Heart left ventricle (tissue), 16 donors: ENCODE measurements at regions not wholly inside any gene's neighbourhood (a gene's known extent, or its start where the extent isn't known, plus 50 kb on each side); places are given as distances from the start of the nearest gene placed in this dataset.

Experiments used
- ATAC-seq, 4 donors: fragments of 200-7000 bp; cut with Tn5 transposase; one replicate each; pipeline ENCODE4 v1.9.1; 2020 to 2022; ENCODE audit warnings: moderate library complexity in 4 of 4, mild to moderate bottlenecking in 3 of 4, moderate number of reproducible peaks in 1 of 4
- DNase-seq, 5 donors: peaks; one replicate each; pipeline ENCODE4 v3.0.0-alpha.2; 2020
- H3K27ac ChIP-seq, 12 donors: fragments of 200-600 bp; sonication (generic) in 4 of 12; one replicate each; pipeline versions ENCODE4 v1.5.0 to v1.8.0; 2016 to 2022; ENCODE audit warnings: mild to moderate bottlenecking in 2 of 12
- H3K27me3 ChIP-seq, 9 donors: fragments of 200-600 bp; sonication (generic) in 2 of 9; one replicate each; pipeline versions ENCODE4 v1.5.1 to v1.8.0; 2016 to 2022; ENCODE audit warnings: mild to moderate bottlenecking in 3 of 9
- H3K36me3 ChIP-seq, 9 donors: fragments of 200-600 bp; sonication (generic) in 2 of 9; one replicate each; pipeline versions ENCODE4 v1.5.0 to v1.8.0; 2018 to 2022; ENCODE audit warnings: mild to moderate bottlenecking in 2 of 9
- H3K4me1 ChIP-seq, 12 donors: fragments of 200-600 bp; sonication (generic) in 4 of 12; one replicate each; pipeline versions ENCODE4 v1.5.0 to v1.8.0; 2016 to 2022; ENCODE audit warnings: mild to moderate bottlenecking in 3 of 12
- H3K4me3 ChIP-seq, 12 donors: fragments of 200-600 bp; sonication (generic) in 4 of 12; one replicate each; pipeline versions ENCODE4 v1.5.0 to v1.8.0; 2017 to 2022; ENCODE audit warnings: mild to moderate bottlenecking in 9 of 12, moderate library complexity in 4 of 12
- H3K9me3 ChIP-seq, 12 donors: fragments of 200-600 bp; sonication (generic) in 4 of 12; one replicate each; pipeline versions ENCODE4 v1.5.0 to v1.8.0; 2016 to 2022; ENCODE audit warnings: mild to moderate bottlenecking in 1 of 12
- CTCF ChIP-seq, 12 donors: fragments of 200-600 bp; sonication (generic) in 4 of 12; IDR thresholded peaks; one replicate each; pipeline versions ENCODE4 v1.5.0 to v1.8.0; 2018 to 2022; ENCODE audit warnings: antibody characterized with exemption in 12 of 12, mild to moderate bottlenecking in 5 of 12
- POLR2A ChIP-seq, 2 donors: fragments of 450-650 bp; IDR thresholded peaks; one replicate each; pipeline ENCODE4 v1.6.1; 2017; ENCODE audit warnings: antibody characterized with exemption in 2 of 2, mild to moderate bottlenecking in 2 of 2, moderate library complexity in 2 of 2
- WGBS, 4 donors: extraction: QIAGEN DNeasy Blood & Tissue Kit in 2 of 4; methylation state at CpG; one replicate each; pipeline versions ENCODE4 v1.1.5 to v1.1.7; 2013 to 2018; 5-methylcytosine and 5-hydroxymethylcytosine counted together
- intact Hi-C, 10 donors: fragments of 100-400 bp; cut with DNase I; formaldehyde crosslinking; loops; one replicate each; pipeline versions ENCODE4 v1.11.1 to v1.14.2; 2022
- donor health status: ischemic (EF 13 %, LVEDD 7.1; RV severe dilation, severe dysfunction).
- donor health status: healthy with polysubstance abuse.
- donor health status: DM: no; HTN: yes; CAD: no.
- donor health status: DM: no; HTN: no; CAD: no.
- donor health status: ischemic (EF 25% LVEDD 6.9; RV normal size, moderate dysfunction).
- donor health status: ischemic (EF 25% LVEDD 5.7; RV mildly dilated, moderate dysfunction).
- donor health status: healthy.
- donor health status: DM: yes; HTN: yes; CAD: no.
- donor health status: ischemic (EF 35%, LVEDD 5.7; RV mildly dilated, moderate dysfunction).
- donor health status: nonischemic (EF 11% LVEDD 7.7; RV severe dilation, severe dysfunction).
- donor health status: DM: yes; HTN: yes; CAD: no.
- donor health status: PGD.
- donor health status: ischemic (EF 29% LVEDD 5.4; RV normal size, mild dysfunction).
- donor health status: nonischemic (EF 23%, LVEDD 6.1; RV moderate dilation, normal function).

- Histone ChIP-seq H3K36me3 (no peaks in the 10 kb centered on the region), H3K27ac (no peak overlapping the region), H3K27me3 (no peaks in the 10 kb centered on the region), H3K4me1 (peaks cover 0 to 5% (median 0%) of the 10 kb centered on the region in 12 donors), H3K4me3 (no peak overlapping the region), H3K9me3 (no peaks in the 10 kb centered on the region)
- 88 to 92% (median 90%) methylated on average over 7 of the region's 7 CpGs for WGBS, 4 donors
- intact Hi-C loops = no loop called here
- ATAC-seq (no peak), DNase-seq (no peak)
- TF ChIP-seq POLR2A (IDR thresholded peaks at IDR 0.05) (no peak), CTCF (IDR thresholded peaks at IDR 0.05) (no peak)
These were observed 207.6 kb upstream of the SERP2 start for GRCh38 chr13:44165889-44166496.

DNA sequence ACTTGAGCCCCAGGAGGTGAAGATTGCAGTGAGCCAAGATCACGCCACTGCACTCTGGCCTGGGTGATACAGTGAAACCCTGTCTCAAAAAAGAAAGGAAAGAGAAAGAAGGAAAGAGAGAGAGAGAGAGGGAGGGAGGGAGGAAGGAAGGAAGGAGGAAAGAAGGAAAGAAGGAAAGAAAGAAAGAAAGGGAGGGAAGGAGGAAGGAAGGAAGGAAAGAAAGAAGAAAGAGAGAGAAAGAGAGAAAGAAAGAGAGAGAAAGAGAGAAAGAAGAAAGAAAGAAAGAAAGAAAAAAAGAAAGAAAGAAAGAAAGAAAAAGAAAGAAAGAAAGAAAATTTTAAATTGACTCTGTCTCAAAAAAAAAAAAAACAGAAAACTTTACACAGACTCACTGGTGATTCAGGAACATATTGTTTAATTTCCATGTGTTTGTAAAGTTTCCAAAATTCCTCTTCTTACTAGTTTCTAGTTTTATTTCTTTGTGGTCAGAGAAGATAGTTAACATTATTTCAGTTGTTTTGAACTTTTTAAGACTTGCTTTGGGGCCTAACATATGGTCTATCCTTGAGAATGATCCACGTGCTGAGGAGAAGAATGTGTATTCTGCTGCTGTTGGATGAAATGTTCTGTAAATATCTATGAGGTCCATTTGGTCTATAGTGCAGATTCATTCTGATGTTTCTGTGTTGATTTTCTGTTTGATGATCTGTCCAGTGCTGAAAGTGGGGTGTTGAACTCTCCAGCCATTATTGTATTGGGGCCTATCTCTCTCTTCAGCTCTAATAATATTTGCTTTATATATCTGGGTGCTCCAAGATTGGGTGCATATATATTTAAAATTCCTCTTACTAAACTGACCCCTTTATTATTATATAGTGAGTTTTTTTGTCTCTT lies 204.4 kb upstream of the SERP2 start:
- WGBS, 4 donors = 83 to 93% (median 91%) methylated on average over 2 of the region's 2 CpGs

DNA sequence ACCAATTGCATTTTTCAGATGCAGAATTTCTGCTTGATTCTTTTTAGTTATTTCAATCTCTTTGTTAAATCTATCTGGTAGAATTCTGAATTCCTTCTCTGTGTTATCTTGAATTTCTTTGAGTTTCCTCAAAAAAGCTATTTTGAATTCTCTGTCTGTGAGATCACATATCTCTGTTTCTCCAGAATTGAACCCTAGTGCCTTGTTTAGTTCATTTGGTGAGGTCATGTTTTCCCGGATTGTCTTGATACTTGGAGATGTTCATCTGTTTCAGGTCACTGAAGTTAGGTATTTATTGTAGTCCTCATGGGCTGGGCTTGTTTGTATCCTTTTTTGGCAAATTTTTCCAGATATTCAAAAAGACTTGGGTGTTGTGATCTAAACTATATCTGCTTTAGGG lies 202.9 kb upstream of the SERP2 start:
- no peak overlapping the region for H3K4me3 ChIP-seq
- ATAC-seq = no peak
- H3K36me3 ChIP-seq = no peaks in the 10 kb centered on the region
- no peak overlapping the region for H3K27ac ChIP-seq
- peaks cover 0 to 16% (median 10%) of the 10 kb centered on the region in 12 donors for H3K4me1 ChIP-seq
- WGBS, 4 donors = 82 to 92% (median 85%) methylated on average over 1 of the region's 1 CpG
- TF ChIP-seq CTCF (IDR thresholded peaks at IDR 0.05) (no peak), POLR2A (IDR thresholded peaks at IDR 0.05) (no peak)
- H3K27me3 ChIP-seq = no peaks in the 10 kb centered on the region
- no peak for DNase-seq
- intact Hi-C loops = no loop called here
- no peaks in the 10 kb centered on the region for H3K9me3 ChIP-seq

More for the DNA sequence above, 204.4 kb upstream of the SERP2 start:
- Histone ChIP-seq H3K4me1 (peaks cover 0 to 2% (median 0%) of the 10 kb centered on the region in 12 donors), H3K4me3 (no peak overlapping the region), H3K36me3 (no peaks in the 10 kb centered on the region), H3K27ac (no peak overlapping the region), H3K9me3 (no peaks in the 10 kb centered on the region), H3K27me3 (no peaks in the 10 kb centered on the region)
- no peak for TF ChIP-seq CTCF (IDR thresholded peaks at IDR 0.05)
- TF ChIP-seq POLR2A (IDR thresholded peaks at IDR 0.05) = no peak
- no peak for ATAC-seq
- intact Hi-C loops = no loop called here
- no peak for DNase-seq

- DNase-seq (no peak), ATAC-seq (no peak)
- no peaks in the 10 kb centered on the region for H3K36me3 ChIP-seq
- H3K27ac ChIP-seq = no peak overlapping the region
- WGBS, 4 donors = 92 to 100% (median 94%) methylated on average over 1 of the region's 1 CpG; no CpG with 5 or more reads in 1 of the 4 donors
- intact Hi-C loops = no loop called here
- peaks cover 0 to 16% (median 10%) of the 10 kb centered on the region in 12 donors for H3K4me1 ChIP-seq
- H3K9me3 ChIP-seq = no peaks in the 10 kb centered on the region
- no peaks in the 10 kb centered on the region for H3K27me3 ChIP-seq
- no peak overlapping the region for H3K4me3 ChIP-seq
- TF ChIP-seq CTCF (IDR thresholded peaks at IDR 0.05) = no peak
- TF ChIP-seq POLR2A (IDR thresholded peaks at IDR 0.05) = no peak
These were observed 202.5 kb upstream of the SERP2 start for GRCh38 chr13:44171156-44171555.
